ENCODE measurements at regions not wholly inside any gene's neighbourhood (a gene's known extent, or its start where the extent isn't known, plus 50 kb on each side); places are given as distances from the start of the nearest gene placed in this dataset.
A peak's percentile ranks its signal among the peaks of the same experiment; 100 is the strongest.
"Not testable (repeated sequence)": the region's sequence is repeated elsewhere in the genome, so short reads cannot be mapped to it uniquely, and the experiment has no call there.

- H3K27me3 ChIP-seq (ENCODE audit: control insufficient read depth, insufficient read depth, low read length); DNase-seq; H3K4me1 ChIP-seq (ENCODE audit: control insufficient read depth in 2 of 3, insufficient read depth in 2 of 3, low read depth in 1 of 3, low read length in 3 of 3); intact Hi-C loops (cut with DNase I); H3K9ac ChIP-seq (ENCODE audit: low read length in 3 of 3); H3K9me3 ChIP-seq (ENCODE audit: control insufficient read depth in 2 of 3, insufficient read depth in 1 of 3, low read length in 3 of 3); H3K36me3 ChIP-seq (ENCODE audit: control insufficient read depth in 2 of 3, insufficient read depth in 3 of 3, low read length in 3 of 3); H3K4me3 ChIP-seq (ENCODE audit: low read length in 3 of 3); FAIRE-seq; H3K27ac ChIP-seq (ENCODE audit: low read depth in 2 of 2, low read length in 2 of 2): not testable (repeated sequence)
Measured at GRCh38 chr14:19268047-19268627, 166.0 kb downstream of the POTEG start.

- DNase-seq; H3K4me1 ChIP-seq (ENCODE audit: control insufficient read depth in 2 of 3, insufficient read depth in 2 of 3, low read depth in 1 of 3, low read length in 3 of 3); H3K4me3 ChIP-seq (ENCODE audit: low read length in 3 of 3); H3K27me3 ChIP-seq (ENCODE audit: control insufficient read depth, insufficient read depth, low read length); H3K9ac ChIP-seq (ENCODE audit: low read length in 3 of 3); FAIRE-seq; H3K9me3 ChIP-seq (ENCODE audit: control insufficient read depth in 2 of 3, insufficient read depth in 1 of 3, low read length in 3 of 3); intact Hi-C loops (cut with DNase I); H3K36me3 ChIP-seq (ENCODE audit: control insufficient read depth in 2 of 3, insufficient read depth in 3 of 3, low read length in 3 of 3); H3K27ac ChIP-seq (ENCODE audit: low read depth in 2 of 2, low read length in 2 of 2): not testable (repeated sequence)
Measured at GRCh38 chr14:19272235-19272634, 161.9 kb downstream of the POTEG start.

- intact Hi-C loops (cut with DNase I); H3K4me3 ChIP-seq (ENCODE audit: low read length in 3 of 3): not testable (repeated sequence)
Measured at GRCh38 chr14:19289669-19290068, 144.5 kb downstream of the POTEG start.

GRCh38 chr14:19300243-19300642, 133.9 kb downstream of the POTEG start:
- H3K36me3 ChIP-seq (ENCODE audit: control insufficient read depth in 2 of 3, insufficient read depth in 3 of 3, low read length in 3 of 3); H3K9me3 ChIP-seq (ENCODE audit: control insufficient read depth in 2 of 3, insufficient read depth in 1 of 3, low read length in 3 of 3); DNase-seq; H3K4me3 ChIP-seq (ENCODE audit: low read length in 3 of 3); H3K9ac ChIP-seq (ENCODE audit: low read length in 3 of 3); H3K27me3 ChIP-seq (ENCODE audit: control insufficient read depth, insufficient read depth, low read length); H3K27ac ChIP-seq (ENCODE audit: low read depth in 2 of 2, low read length in 2 of 2); FAIRE-seq; H3K4me1 ChIP-seq (ENCODE audit: control insufficient read depth in 2 of 3, insufficient read depth in 2 of 3, low read depth in 1 of 3, low read length in 3 of 3); intact Hi-C loops (cut with DNase I): not testable (repeated sequence)

More at GRCh38 chr14:19289669-19290068, 144.5 kb downstream of the POTEG start:
- H3K9me3 ChIP-seq (ENCODE audit: control insufficient read depth in 2 of 3, insufficient read depth in 1 of 3, low read length in 3 of 3); H3K9ac ChIP-seq (ENCODE audit: low read length in 3 of 3); H3K27me3 ChIP-seq (ENCODE audit: control insufficient read depth, insufficient read depth, low read length); H3K36me3 ChIP-seq (ENCODE audit: control insufficient read depth in 2 of 3, insufficient read depth in 3 of 3, low read length in 3 of 3); DNase-seq; H3K4me1 ChIP-seq (ENCODE audit: control insufficient read depth in 2 of 3, insufficient read depth in 2 of 3, low read depth in 1 of 3, low read length in 3 of 3); FAIRE-seq; H3K27ac ChIP-seq (ENCODE audit: low read depth in 2 of 2, low read length in 2 of 2): not testable (repeated sequence)

- H3K9me3 ChIP-seq (ENCODE audit: control insufficient read depth in 2 of 3, insufficient read depth in 1 of 3, low read length in 3 of 3); intact Hi-C loops (cut with DNase I); H3K36me3 ChIP-seq (ENCODE audit: control insufficient read depth in 2 of 3, insufficient read depth in 3 of 3, low read length in 3 of 3); H3K27ac ChIP-seq (ENCODE audit: low read depth in 2 of 2, low read length in 2 of 2); FAIRE-seq; H3K27me3 ChIP-seq (ENCODE audit: control insufficient read depth, insufficient read depth, low read length); H3K4me3 ChIP-seq (ENCODE audit: low read length in 3 of 3); H3K4me1 ChIP-seq (ENCODE audit: control insufficient read depth in 2 of 3, insufficient read depth in 2 of 3, low read depth in 1 of 3, low read length in 3 of 3); H3K9ac ChIP-seq (ENCODE audit: low read length in 3 of 3): not testable (repeated sequence)
- peak in 1 of 5 donors; percentile 31 for DNase-seq
Measured at GRCh38 chr14:19300838-19301237, 133.3 kb downstream of the POTEG start.

- DNase-seq; FAIRE-seq; H3K4me3 ChIP-seq (ENCODE audit: low read length in 3 of 3); H3K9ac ChIP-seq (ENCODE audit: low read length in 3 of 3); H3K27me3 ChIP-seq (ENCODE audit: control insufficient read depth, insufficient read depth, low read length); H3K4me1 ChIP-seq (ENCODE audit: control insufficient read depth in 2 of 3, insufficient read depth in 2 of 3, low read depth in 1 of 3, low read length in 3 of 3); H3K9me3 ChIP-seq (ENCODE audit: control insufficient read depth in 2 of 3, insufficient read depth in 1 of 3, low read length in 3 of 3); H3K36me3 ChIP-seq (ENCODE audit: control insufficient read depth in 2 of 3, insufficient read depth in 3 of 3, low read length in 3 of 3); intact Hi-C loops (cut with DNase I); H3K27ac ChIP-seq (ENCODE audit: low read depth in 2 of 2, low read length in 2 of 2): not testable (repeated sequence)
Measured at GRCh38 chr14:19303844-19304243, 130.3 kb downstream of the POTEG start.

- FAIRE-seq; H3K27me3 ChIP-seq (ENCODE audit: control insufficient read depth, insufficient read depth, low read length); H3K27ac ChIP-seq (ENCODE audit: low read depth in 2 of 2, low read length in 2 of 2); H3K9ac ChIP-seq (ENCODE audit: low read length in 3 of 3); H3K4me3 ChIP-seq (ENCODE audit: low read length in 3 of 3); intact Hi-C loops (cut with DNase I); DNase-seq; H3K9me3 ChIP-seq (ENCODE audit: control insufficient read depth in 2 of 3, insufficient read depth in 1 of 3, low read length in 3 of 3); H3K36me3 ChIP-seq (ENCODE audit: control insufficient read depth in 2 of 3, insufficient read depth in 3 of 3, low read length in 3 of 3); H3K4me1 ChIP-seq (ENCODE audit: control insufficient read depth in 2 of 3, insufficient read depth in 2 of 3, low read depth in 1 of 3, low read length in 3 of 3): not testable (repeated sequence)
Measured at GRCh38 chr14:19304442-19304841, 129.7 kb downstream of the POTEG start.

- H3K36me3 ChIP-seq (ENCODE audit: control insufficient read depth in 2 of 3, insufficient read depth in 3 of 3, low read length in 3 of 3); H3K9ac ChIP-seq (ENCODE audit: low read length in 3 of 3); H3K27ac ChIP-seq (ENCODE audit: low read depth in 2 of 2, low read length in 2 of 2); H3K9me3 ChIP-seq (ENCODE audit: control insufficient read depth in 2 of 3, insufficient read depth in 1 of 3, low read length in 3 of 3); FAIRE-seq; H3K27me3 ChIP-seq (ENCODE audit: control insufficient read depth, insufficient read depth, low read length); DNase-seq; intact Hi-C loops (cut with DNase I); H3K4me1 ChIP-seq (ENCODE audit: control insufficient read depth in 2 of 3, insufficient read depth in 2 of 3, low read depth in 1 of 3, low read length in 3 of 3); H3K4me3 ChIP-seq (ENCODE audit: low read length in 3 of 3): not testable (repeated sequence)
Measured at GRCh38 chr14:19304918-19305317, 129.2 kb downstream of the POTEG start.

All from kidney (tissue), 10 donors.